Calu3 (cell line): ENCODE measurements at regions not wholly inside any gene's neighbourhood (a gene's known extent, or its start where the extent isn't known, plus 50 kb on each side); places are given as distances from the start of the nearest gene placed in this dataset.

Experiments used
- BruUV-seq: library from RNA; stranded (reverse); fragments of 400-500 nt; replicated peaks from 2 replicates; lab custom pipeline; 2021; lab: Mats Ljungman, UMichigan
- CTCF ChIA-PET: fragments of 300-600 bp; sonication (Branson Sonifier 250); formaldehyde crosslinking; loops from one replicate; lab custom pipeline; 2022; ENCODE audit warnings: antibody characterized with exemption; lab: Charles Lee
- DNase-seq: peaks from one replicate; pipeline ENCODE4 v3.0.0; 2022
- H3K27ac Mint-ChIP-seq: one replicate; pipeline ENCODE4 v1.8.0; 2022; ENCODE audit warnings: mixed read lengths; ENCODE audit not compliant: unreplicated experiment
- H3K27me3 Mint-ChIP-seq: one replicate; pipeline ENCODE4 v1.8.0; 2022; ENCODE audit warnings: mixed read lengths; ENCODE audit not compliant: unreplicated experiment
- H3K36me3 Mint-ChIP-seq: one replicate; pipeline ENCODE4 v1.8.0; 2022; ENCODE audit warnings: mild to moderate bottlenecking, moderate library complexity, mixed read lengths; ENCODE audit not compliant: insufficient read depth, unreplicated experiment
- H3K4me1 Mint-ChIP-seq: one replicate; pipeline ENCODE4 v1.8.0; 2022; ENCODE audit warnings: mild to moderate bottlenecking, low read depth, mixed read lengths; ENCODE audit not compliant: unreplicated experiment
- H3K4me3 Mint-ChIP-seq: one replicate; pipeline ENCODE4 v1.8.0; 2022; ENCODE audit warnings: mild to moderate bottlenecking, low read depth, moderate library complexity, mixed read lengths; ENCODE audit not compliant: unreplicated experiment
- H3K9me3 Mint-ChIP-seq: one replicate; pipeline ENCODE4 v1.8.0; 2022; ENCODE audit warnings: low read depth, mixed read lengths; ENCODE audit not compliant: unreplicated experiment
- CTCF ChIP-seq: fragments of 200-600 bp; IDR thresholded peaks from one replicate; pipeline ENCODE4 v1.8.0; 2022; ENCODE audit warnings: antibody characterized with exemption; ENCODE audit not compliant: unreplicated experiment
- intact Hi-C: fragments of 100-400 bp; cut with micrococcal nuclease; formaldehyde crosslinking; loops from one replicate; pipeline ENCODE4 v1.10.0; 2022; ENCODE audit not compliant: unreplicated experiment

- no peaks in the 10 kb centered on the region for H3K9me3 Mint-ChIP-seq
These were observed 73.5 kb downstream of the BOD1 start for GRCh38 chr5:173542964-173543363.

DNA sequence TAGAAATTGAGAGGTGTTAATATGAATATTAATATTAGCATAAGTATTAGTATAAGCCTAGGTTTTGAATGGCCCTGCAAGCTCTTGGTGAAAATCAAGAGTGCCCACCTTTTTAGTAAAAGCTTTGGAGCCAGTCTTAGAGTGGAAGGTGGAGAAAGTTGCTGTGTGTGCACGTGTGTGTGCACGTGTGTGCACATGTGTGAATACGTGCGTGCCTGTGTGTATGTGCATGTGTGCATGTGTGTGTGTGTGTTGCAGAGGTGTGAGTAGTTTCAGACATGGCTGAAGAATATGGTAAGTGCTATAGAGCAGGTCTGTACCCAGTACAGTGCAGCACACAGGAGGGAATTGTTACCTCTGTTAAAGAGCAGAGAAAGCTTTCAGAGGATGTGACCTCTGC is 74.3 kb downstream of the BOD1 start:
- Mint-ChIP-seq H3K27me3 (peaks cover 10% of the 10 kb centered on the region), H3K9me3 (no peaks in the 10 kb centered on the region), H3K4me1 (no peaks in the 10 kb centered on the region), H3K4me3 (no peak overlapping the region), H3K36me3 (no peaks in the 10 kb centered on the region), H3K27ac (no peak overlapping the region)
- CTCF ChIA-PET = interaction anchor here (0.6 kb wide), 1 partner anchor 1182 kb away, joined by 4 read pairs; the partner anchor contains the start of gene MSX2
- no TSS peak for BruUV-seq
- intact Hi-C loops = no loop called here
- TF ChIP-seq CTCF = no peak
- DNase-seq = no peak

More at GRCh38 chr5:173542964-173543363, 73.5 kb downstream of the BOD1 start:
- TF ChIP-seq CTCF = no peak
- DNase-seq = no peak
- H3K27me3 Mint-ChIP-seq = peaks cover 10% of the 10 kb centered on the region
- H3K4me1 Mint-ChIP-seq = no peaks in the 10 kb centered on the region
- H3K27ac Mint-ChIP-seq = no peak overlapping the region
- intact Hi-C loops = no loop called here
- no TSS peak for BruUV-seq
- H3K36me3 Mint-ChIP-seq = no peaks in the 10 kb centered on the region
- no peak overlapping the region for H3K4me3 Mint-ChIP-seq
- CTCF ChIA-PET = interaction anchor here (0.6 kb wide), 1 partner anchor 1181 kb away, joined by 4 read pairs; the partner anchor contains the start of gene MSX2

- Mint-ChIP-seq H3K4me1 (peaks cover 8% of the 10 kb centered on the region), H3K27me3 (peaks cover 26% of the 10 kb centered on the region), H3K27ac (no peak overlapping the region), H3K9me3 (no peaks in the 10 kb centered on the region), H3K4me3 (no peak overlapping the region), H3K36me3 (no peaks in the 10 kb centered on the region)
- no TSS peak for BruUV-seq
- intact Hi-C loops = no loop called here
- TF ChIP-seq CTCF = no peak
- DNase-seq = no peak
- CTCF ChIA-PET = no interaction called here
These were observed 77.8 kb downstream of the BOD1 start for GRCh38 chr5:173538654-173539053.

- H3K9me3 Mint-ChIP-seq = no peaks in the 10 kb centered on the region
- BruUV-seq = no TSS peak
- H3K27ac Mint-ChIP-seq = no peak overlapping the region
- CTCF ChIA-PET = interaction anchor here (0.7 kb wide), 1 partner anchor 555 kb away, joined by 5 read pairs; the partner anchor contains the start of gene ATP6V0E1
- DNase-seq = no peak
- no peak for TF ChIP-seq CTCF
- no peaks in the 10 kb centered on the region for H3K36me3 Mint-ChIP-seq
- H3K4me3 Mint-ChIP-seq = no peak overlapping the region
- H3K4me1 Mint-ChIP-seq = peaks cover 8% of the 10 kb centered on the region
- H3K27me3 Mint-ChIP-seq = peaks cover 26% of the 10 kb centered on the region
- intact Hi-C loops = no loop called here
These were observed 78.4 kb downstream of the BOD1 start for GRCh38 chr5:173538018-173538417.
